ENCODE measurements at regions not wholly inside any gene's neighbourhood (a gene's known extent, or its start where the extent isn't known, plus 50 kb on each side); places are given as distances from the start of the nearest gene placed in this dataset.

DNA sequence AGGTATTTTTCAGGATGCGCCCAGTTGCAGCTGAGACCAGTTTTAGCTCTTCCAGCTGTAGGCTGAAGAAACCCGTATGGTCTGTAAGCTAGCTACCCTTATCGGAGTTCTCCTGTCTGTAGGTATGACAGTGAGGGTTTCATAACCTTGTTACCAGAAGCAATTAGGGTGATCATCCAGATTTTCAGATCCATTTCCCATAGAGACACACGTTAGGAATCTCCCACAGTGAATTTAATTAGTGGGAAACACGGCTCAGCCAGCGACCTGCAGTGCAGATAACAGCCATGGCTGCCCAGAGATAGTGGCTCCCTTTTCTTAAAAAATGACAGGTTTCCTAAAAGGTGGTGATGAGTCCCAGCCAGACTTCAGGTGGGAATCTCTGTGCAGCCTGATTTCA is 111.1 kb downstream of the BTBD3 start:
- TF ChIP-seq ZFP3 (tag by site-specific recombination; IDR thresholded peaks at IDR 0.05; ENCODE audit: low read depth), result no peak
- TF ChIP-seq KLF10 (tag by site-specific recombination; IDR thresholded peaks at IDR 0.05), result no peak
- TF ChIP-seq, protein P1, sequence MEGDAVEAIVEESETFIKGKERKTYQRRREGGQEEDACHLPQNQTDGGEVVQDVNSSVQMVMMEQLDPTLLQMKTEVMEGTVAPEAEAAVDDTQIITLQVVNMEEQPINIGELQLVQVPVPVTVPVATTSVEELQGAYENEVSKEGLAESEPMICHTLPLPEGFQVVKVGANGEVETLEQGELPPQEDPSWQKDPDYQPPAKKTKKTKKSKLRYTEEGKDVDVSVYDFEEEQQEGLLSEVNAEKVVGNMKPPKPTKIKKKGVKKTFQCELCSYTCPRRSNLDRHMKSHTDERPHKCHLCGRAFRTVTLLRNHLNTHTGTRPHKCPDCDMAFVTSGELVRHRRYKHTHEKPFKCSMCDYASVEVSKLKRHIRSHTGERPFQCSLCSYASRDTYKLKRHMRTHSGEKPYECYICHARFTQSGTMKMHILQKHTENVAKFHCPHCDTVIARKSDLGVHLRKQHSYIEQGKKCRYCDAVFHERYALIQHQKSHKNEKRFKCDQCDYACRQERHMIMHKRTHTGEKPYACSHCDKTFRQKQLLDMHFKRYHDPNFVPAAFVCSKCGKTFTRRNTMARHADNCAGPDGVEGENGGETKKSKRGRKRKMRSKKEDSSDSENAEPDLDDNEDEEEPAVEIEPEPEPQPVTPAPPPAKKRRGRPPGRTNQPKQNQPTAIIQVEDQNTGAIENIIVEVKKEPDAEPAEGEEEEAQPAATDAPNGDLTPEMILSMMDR (tag by site-specific recombination; IDR thresholded peaks at IDR 0.05), result no peak
- TF ChIP-seq ZBTB7A (tag by site-specific recombination; IDR thresholded peaks at IDR 0.05; ENCODE audit: low read depth), result no peak
- TF ChIP-seq, protein P2, sequence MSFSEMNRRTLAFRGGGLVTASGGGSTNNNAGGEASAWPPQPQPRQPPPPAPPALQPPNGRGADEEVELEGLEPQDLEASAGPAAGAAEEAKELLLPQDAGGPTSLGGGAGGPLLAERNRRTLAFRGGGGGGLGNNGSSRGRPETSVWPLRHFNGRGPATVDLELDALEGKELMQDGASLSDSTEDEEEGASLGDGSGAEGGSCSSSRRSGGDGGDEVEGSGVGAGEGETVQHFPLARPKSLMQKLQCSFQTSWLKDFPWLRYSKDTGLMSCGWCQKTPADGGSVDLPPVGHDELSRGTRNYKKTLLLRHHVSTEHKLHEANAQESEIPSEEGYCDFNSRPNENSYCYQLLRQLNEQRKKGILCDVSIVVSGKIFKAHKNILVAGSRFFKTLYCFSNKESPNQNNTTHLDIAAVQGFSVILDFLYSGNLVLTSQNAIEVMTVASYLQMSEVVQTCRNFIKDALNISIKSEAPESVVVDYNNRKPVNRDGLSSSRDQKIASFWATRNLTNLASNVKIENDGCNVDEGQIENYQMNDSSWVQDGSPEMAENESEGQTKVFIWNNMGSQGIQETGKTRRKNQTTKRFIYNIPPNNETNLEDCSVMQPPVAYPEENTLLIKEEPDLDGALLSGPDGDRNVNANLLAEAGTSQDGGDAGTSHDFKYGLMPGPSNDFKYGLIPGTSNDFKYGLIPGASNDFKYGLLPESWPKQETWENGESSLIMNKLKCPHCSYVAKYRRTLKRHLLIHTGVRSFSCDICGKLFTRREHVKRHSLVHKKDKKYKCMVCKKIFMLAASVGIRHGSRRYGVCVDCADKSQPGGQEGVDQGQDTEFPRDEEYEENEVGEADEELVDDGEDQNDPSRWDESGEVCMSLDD (tag by site-specific recombination; IDR thresholded peaks at IDR 0.05), result no peak
- no peak for TF ChIP-seq ZNF211 (tag by site-specific recombination; IDR thresholded peaks at IDR 0.05; ENCODE audit: low read depth)
- TF ChIP-seq SP2 (tag by site-specific recombination; IDR thresholded peaks at IDR 0.05), result no peak
- TF ChIP-seq ZNF510 (tag by site-specific recombination; IDR thresholded peaks at IDR 0.05; ENCODE audit: insufficient replicate concordance), result no peak
- no peak for TF ChIP-seq ZNF140 (tag by site-specific recombination; IDR thresholded peaks at IDR 0.05)
